Fibroblast of mammary gland (primary cell): ENCODE measurements at regions not wholly inside any gene's neighbourhood (a gene's known extent, or its start where the extent isn't known, plus 50 kb on each side); places are given as distances from the start of the nearest gene placed in this dataset.

Experiments used
- DNase-seq: peaks from one replicate; pipeline ENCODE4 v3.0.0-alpha.2; 2010; ENCODE audit warnings: low read depth
- H3K4me3 ChIP-seq: 2 replicates; pipeline ENCODE4 v1.5.1; 2011; ENCODE audit warnings: low read depth, mild to moderate bottlenecking, low read length, moderate library complexity; ENCODE audit not compliant: control insufficient read depth
- CTCF ChIP-seq: conservative IDR thresholded peaks from 2 replicates; pipeline ENCODE4 v1.5.1; 2011; ENCODE audit warnings: low read depth, low read length, inconsistent platforms; ENCODE audit not compliant: control insufficient read depth, insufficient read depth

- no peak for TF ChIP-seq CTCF
- peak overlapping the region; percentile 27 for H3K4me3 ChIP-seq
- peak; percentile 61 for DNase-seq
Observed at GRCh38 chr5:88660947-88661805, 221.8 kb downstream of the MEF2C start.

GRCh38 chr5:88660264-88660946 lies 222.6 kb downstream of the MEF2C start:
- peak overlapping the region; percentile 24 for H3K4me3 ChIP-seq
- no peak for TF ChIP-seq CTCF
- DNase-seq = peak; percentile 16

- no peak for DNase-seq
- TF ChIP-seq CTCF = no peak
- no peak overlapping the region for H3K4me3 ChIP-seq
Observed at GRCh38 chr5:88659529-88660263, 223.3 kb downstream of the MEF2C start.

GRCh38 chr5:88658886-88659285 lies 224.1 kb downstream of the MEF2C start:
- TF ChIP-seq CTCF = no peak
- DNase-seq = no peak
- no peak overlapping the region for H3K4me3 ChIP-seq

GRCh38 chr5:88657906-88658775 lies 224.8 kb downstream of the MEF2C start:
- no peak for TF ChIP-seq CTCF
- no peak overlapping the region for H3K4me3 ChIP-seq
- DNase-seq = no peak

- H3K4me3 ChIP-seq = no peak overlapping the region
- TF ChIP-seq CTCF = no peak
- no peak for DNase-seq
Observed at GRCh38 chr5:88657136-88657535, 225.8 kb downstream of the MEF2C start.
